ENCODE measurements at regions not wholly inside any gene's neighbourhood (a gene's known extent, or its start where the extent isn't known, plus 50 kb on each side); places are given as distances from the start of the nearest gene placed in this dataset.

GRCh38 chr3:28115316-28115715, 126.1 kb upstream of the CMC1 start (continued):
- TF ChIP-seq USF2 (IDR thresholded peaks at IDR 0.05; ENCODE audit: low read depth, low read length) (no peak), USF2 (CRISPR knock-in tag; IDR thresholded peaks at IDR 0.05; ENCODE audit: borderline replicate concordance) (peak; percentile 75; the same call in 1 of the 2 replicates), FLYWCH1 (CRISPR knock-in tag; IDR thresholded peaks at IDR 0.05) (no peak), ZNF703 (CRISPR knock-in tag; IDR thresholded peaks at IDR 0.05; ENCODE audit: borderline replicate concordance) (no peak), TRIM24 (CRISPR knock-in tag; IDR thresholded peaks at IDR 0.05) (0 out of 2 replicates have a peak, but pooled peaks have one; percentile 6), SRSF4 (IDR thresholded peaks at IDR 0.05; ENCODE audit: low read depth, low read length, poor library complexity, severe bottlenecking) (no peak), GFI1 (CRISPR knock-in tag; IDR thresholded peaks at IDR 0.05; ENCODE audit: borderline replicate concordance) (0 out of 2 replicates have a peak, but pooled peaks have one; percentile 5), MAFK (conservative IDR thresholded peaks at IDR 0.05 in 1 of 2, IDR thresholded peaks at IDR 0.05 in 1 of 2; ENCODE audit: low read length in 2 of 2) (no peak), NCOA5 (CRISPR knock-in tag; IDR thresholded peaks at IDR 0.05) (no peak), ZNF784 (CRISPR knock-in tag; IDR thresholded peaks at IDR 0.05; ENCODE audit: borderline replicate concordance) (no peak), ELF3 (CRISPR knock-in tag; IDR thresholded peaks at IDR 0.05) (no peak), ZFP37 (CRISPR knock-in tag; IDR thresholded peaks at IDR 0.05; ENCODE audit: borderline replicate concordance) (no peak), ZNF646 (CRISPR knock-in tag; IDR thresholded peaks at IDR 0.05) (no peak), ATF1 (CRISPR knock-in tag; IDR thresholded peaks at IDR 0.05) (peak; percentile 1; the same call in 1 of the 2 replicates), ZSCAN25 (CRISPR knock-in tag; IDR thresholded peaks at IDR 0.05) (peak; percentile 85; the same call in 1 of the 2 replicates), ZNF10 (CRISPR knock-in tag; IDR thresholded peaks at IDR 0.05; ENCODE audit: borderline replicate concordance, low read depth) (no peak), FOXA1 (IDR thresholded peaks at IDR 0.05) (no peak), FOXA1 (CRISPR knock-in tag; IDR thresholded peaks at IDR 0.05) (no peak), SOX13 (IDR thresholded peaks at IDR 0.05) (no peak; the same call in 1 of the 2 replicates), SOX13 (CRISPR knock-in tag; conservative IDR thresholded peaks at IDR 0.05 in 1 of 2, IDR thresholded peaks at IDR 0.05 in 1 of 2) (no peak), IRF2 (CRISPR knock-in tag; IDR thresholded peaks at IDR 0.05) (peak; percentile 2; the same call in 1 of the 2 replicates), SP4 (CRISPR knock-in tag; IDR thresholded peaks at IDR 0.05) (0 out of 2 replicates have a peak, but pooled peaks have one; percentile 24), ZNF580 (CRISPR knock-in tag; IDR thresholded peaks at IDR 0.05; ENCODE audit: borderline replicate concordance, low read depth) (no peak)

Measured in HepG2 (cell line).